GM19372 (cell line): ENCODE measurements at regions not wholly inside any gene's neighbourhood (a gene's known extent, or its start where the extent isn't known, plus 50 kb on each side); places are given as distances from the start of the nearest gene placed in this dataset.
"Not testable (repeated sequence)": the region's sequence is repeated elsewhere in the genome, so short reads cannot be mapped to it uniquely, and the experiment has no call there.

ENCODE experiments used
- ATAC-seq: cut with Tn5 transposase; IDR thresholded peaks from one replicate; pipeline ENCODE4 v1.9.1; 2021; ENCODE audit warnings: mild to moderate bottlenecking, low read depth, moderate library complexity; ENCODE audit not compliant: unreplicated experiment

DNA sequence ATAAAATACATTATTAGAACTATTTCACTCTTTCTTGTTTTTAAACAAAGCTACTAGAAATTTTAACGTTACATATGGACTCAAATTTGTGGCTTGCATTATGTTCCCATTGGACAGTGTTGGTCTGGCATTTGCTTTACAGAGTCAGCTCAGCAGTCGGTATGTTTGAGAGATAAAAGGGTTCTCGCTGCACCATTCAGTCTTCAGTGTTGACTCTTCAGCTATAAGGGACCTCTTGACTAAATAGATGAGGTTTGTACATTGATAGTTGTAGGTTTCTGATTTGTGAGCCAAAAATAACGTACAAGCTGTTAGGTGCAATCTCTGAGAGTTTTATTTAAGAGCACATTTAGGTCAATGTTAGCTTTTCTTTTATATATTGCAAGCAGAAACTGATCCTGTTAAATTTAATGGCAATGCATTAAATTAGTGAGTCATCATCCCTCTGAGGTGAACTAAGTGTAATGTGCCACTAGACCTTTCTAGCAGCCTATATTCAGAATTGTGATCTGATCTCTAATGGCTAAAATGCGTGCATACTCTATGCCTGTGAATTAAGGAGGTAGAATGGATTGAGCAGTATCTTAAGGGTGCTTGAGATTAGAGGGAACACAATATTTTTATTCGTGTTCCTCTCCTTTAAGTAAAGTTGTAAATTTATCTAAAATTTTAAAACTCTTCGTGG lies 485.6 kb upstream of the SYNCRIP start:
- no peak for ATAC-seq

DNA sequence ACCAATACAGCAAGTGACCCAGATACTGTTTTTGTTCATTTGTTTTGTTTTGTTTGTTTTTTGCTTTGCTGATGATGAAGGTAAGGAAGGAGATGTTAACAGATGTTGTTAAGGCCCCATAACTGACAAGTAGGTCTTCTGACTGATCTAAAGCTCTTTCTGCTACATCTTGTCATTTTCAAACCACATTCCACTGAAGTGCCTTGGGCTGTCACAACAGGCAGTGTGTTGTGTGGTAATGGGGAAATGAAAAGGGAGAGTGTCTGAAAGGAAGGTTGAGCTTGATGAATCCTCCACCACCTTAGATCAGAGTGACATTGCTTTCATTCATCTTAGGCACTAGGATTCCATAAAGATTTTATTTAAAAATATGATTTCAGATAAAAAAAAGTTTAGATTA lies 479.4 kb upstream of the SYNCRIP start:
- ATAC-seq = no peak

DNA sequence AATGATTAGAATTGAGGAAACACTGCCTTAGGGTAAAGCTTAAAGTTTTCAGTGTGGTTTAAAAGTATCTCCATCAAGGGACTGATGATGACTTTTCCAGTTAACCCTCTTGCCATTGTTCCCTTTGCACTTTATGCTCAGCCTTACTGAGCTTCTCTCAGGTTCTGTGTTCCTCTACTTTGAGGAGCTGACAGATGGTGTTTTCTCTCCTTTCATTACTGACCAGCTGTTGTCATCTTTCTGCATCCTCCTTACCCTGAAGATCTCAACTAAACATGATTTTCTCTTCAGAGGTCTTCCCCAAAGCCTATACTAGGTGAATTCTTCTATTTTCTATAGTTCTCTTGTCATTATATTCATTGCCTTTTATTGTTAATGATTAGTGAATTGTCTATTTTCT lies 475.6 kb upstream of the SYNCRIP start:
- ATAC-seq = no peak

DNA sequence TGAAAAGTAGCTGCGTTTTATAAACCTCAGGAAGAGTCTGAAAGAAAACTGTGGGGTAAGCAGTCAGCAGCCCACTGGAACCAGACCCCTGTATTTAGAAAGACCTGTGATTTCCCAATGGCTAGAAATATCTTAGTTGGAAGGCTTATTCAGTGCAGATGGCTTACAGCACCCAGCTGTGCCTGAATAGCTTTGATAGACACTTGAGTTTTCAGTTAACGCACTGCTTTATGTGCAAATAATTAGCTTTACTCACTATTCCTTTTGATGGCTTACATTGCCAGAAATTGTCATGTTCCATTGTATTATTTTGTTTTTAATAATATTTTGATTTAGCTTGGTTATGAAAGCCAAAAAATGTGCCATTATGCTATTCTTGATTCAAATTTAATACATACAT lies 465.3 kb upstream of the SYNCRIP start:
- ATAC-seq = no peak

DNA sequence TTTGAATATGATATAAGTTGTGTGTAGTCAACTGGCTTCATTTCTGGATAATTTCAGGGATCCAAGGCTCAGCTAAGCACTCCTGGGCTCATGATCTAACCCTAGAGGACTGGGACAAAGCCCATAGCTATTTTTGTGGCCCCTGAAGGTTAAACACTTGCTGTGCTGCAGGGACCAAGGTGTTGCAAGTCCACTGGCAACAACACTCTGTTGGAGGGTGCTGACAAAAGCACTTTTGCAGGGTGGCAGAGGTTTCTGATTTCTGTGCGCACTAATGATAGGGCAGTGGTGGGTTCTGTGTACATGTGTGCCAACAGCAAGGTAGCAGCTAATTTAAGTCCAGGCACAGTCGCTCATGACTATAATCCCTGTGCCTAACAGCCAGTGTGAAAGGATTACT lies 445.3 kb upstream of the SYNCRIP start:
- ATAC-seq = no peak

DNA sequence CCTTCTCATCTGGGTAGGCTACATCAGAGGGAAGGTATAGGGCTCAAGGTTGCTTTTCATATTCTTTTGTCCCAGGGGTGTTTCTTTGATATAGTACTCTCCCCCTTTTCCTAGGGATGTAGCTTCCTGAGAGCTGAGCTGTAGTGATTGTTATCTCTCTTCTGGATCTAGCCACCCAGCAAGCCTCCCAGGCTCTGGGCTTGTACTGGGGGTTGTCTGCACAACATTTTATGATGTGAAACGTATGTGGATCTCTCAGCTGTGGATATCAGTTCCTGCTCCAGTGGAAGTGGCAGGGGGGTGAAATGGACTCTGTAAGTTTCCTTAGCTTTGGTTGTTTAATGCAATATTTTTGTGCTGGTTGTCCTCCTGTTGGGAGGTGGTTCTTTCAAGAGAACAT lies 437.3 kb upstream of the SYNCRIP start:
- ATAC-seq = no peak

DNA sequence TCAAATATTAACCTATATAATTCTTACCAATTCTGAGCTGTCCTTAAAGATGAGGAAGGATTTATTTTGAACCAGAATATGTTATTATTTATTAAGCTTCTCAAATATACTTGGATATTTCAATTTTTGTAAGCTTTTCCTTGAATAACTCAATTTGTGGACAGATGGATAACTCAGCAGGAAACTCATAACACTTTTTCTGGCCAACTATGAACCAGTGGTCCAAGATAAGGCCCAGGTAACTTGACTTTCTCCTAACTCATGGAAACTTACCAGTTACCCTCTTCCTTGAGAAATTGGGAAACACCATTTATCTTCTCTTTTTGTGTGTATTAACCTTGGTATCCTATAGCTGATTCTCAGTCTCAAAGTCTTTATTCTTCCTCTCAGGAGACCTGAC lies 427.5 kb upstream of the SYNCRIP start:
- no peak for ATAC-seq

DNA sequence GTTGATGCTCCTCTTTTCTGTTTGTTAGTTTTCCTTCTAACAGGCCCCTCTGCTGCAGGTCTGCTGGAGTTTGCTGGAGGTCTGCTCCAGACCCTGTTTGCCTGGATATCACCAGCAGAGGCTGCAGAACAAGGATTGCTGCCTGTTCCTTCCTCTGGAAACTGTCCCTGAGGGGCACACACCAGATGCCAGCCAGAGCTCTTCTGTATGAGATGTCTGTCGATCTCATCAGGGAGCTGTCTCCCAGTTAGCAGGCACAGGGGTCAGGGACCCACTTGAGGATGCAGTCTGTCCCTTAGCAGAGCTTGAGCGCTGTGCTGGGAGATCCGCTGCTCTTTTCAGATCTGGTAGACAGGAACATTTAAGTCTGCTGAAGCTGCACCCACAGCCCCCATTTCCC lies 422.3 kb upstream of the SYNCRIP start:
- ATAC-seq = not testable (repeated sequence)

DNA sequence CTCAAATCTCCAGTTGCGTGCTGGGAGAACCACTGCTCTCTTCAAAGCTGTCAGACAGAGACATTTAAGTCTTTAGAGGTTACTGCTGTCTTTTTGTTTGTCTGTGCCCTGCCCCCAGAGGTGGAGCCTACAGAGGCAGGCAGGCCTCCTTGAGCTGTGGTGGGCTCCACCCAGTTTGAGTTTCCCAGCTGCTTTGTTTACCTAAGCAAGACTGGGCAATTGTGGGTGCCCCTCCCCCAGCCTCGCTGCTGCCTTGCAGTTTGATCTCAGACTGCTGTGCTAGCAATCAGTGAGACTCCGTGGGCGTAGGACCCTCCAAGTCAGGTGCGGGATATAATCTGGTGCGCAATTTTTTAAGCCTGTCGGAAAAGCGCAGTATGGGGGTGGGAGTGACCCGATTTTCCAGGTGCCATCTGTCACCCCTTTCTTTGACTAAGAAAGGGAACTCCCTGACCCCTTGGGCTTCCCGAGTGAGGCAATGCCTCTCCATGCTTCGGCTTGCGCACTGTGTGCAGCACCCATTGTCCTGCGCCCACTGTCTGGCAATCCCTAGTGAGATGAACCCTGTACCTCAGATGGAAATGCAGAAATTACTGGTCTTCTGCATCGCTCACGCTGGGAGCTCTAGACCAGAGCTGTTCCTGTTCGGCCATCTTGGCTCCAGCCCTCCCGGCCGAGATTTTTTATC lies 414.8 kb upstream of the SYNCRIP start:
- not testable (repeated sequence) for ATAC-seq

DNA sequence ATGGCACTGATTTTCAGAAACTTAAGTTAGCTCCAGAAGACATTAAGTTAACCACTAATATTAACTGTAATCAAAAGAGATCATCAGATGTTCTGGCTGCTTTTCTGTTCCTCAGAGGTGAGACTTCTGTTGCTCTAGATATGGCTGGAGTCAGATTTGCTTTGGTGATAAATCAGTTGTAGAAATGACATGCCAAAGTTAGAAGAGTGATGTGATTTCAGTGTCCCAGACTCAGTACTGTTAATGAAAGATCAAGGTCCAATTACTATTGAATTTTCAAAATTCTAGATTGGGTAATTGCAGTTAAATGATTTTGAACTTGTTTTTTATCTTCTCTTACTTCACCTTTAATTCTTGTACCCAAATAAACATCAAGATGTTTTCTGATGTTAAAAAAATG lies 402.4 kb upstream of the SYNCRIP start:
- ATAC-seq = no peak

DNA sequence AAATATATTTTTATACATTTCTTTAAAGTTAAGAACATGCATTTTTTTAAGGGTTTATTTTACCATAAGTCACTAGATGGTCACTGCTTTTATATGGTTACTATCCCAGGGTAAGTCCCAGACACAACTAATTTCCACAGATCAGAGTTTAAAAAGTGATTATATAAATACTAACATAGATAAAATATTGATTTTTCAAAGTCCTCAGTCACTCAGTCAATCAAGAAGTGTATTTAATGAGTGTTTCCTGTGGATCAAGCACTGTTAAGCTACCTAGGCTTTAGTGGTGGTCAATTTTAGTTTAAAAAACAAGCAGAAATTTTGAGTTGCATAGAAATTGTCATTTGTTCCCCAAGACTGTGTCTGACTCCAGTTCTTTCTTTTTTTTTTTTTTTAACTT lies 399.5 kb upstream of the SYNCRIP start:
- no peak for ATAC-seq

DNA sequence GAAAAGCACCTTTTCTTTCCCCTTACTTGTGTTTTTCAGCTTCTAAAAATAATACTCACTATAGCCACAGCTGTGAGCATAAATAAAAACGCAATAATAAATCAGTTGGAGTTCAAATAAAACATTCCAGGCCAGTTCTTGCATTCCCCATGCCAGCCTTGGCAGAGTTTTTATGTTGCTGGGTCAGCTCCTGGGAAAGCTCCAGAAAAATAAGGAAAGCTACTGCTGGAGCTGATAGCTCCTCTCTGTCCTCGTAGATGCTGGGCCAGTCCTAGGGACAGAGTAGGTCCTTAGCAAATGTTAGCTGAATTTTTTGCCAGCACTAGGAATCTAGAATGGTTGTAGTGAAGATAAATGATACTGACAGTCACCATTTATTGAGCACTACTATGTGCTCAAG lies 389.0 kb upstream of the SYNCRIP start:
- no peak for ATAC-seq

DNA sequence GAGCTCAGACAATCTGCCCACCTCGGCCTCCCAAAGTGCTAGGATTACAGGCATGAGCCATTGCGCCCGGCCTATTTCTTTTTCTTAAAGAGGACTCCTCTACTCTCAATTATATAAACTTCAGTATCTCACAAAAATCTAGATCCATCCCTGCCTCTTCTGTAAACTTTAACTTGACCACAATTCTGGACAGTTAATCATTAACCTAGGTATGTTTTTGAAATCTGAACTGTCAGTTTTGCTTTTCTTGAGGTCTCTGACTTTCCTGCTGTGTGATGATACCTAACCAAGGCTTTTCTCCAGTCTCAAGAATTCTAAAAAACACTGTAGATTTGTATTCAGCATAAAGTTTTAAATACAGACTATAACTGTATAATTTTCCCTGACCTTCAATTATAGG lies 388.2 kb upstream of the SYNCRIP start:
- no peak for ATAC-seq

DNA sequence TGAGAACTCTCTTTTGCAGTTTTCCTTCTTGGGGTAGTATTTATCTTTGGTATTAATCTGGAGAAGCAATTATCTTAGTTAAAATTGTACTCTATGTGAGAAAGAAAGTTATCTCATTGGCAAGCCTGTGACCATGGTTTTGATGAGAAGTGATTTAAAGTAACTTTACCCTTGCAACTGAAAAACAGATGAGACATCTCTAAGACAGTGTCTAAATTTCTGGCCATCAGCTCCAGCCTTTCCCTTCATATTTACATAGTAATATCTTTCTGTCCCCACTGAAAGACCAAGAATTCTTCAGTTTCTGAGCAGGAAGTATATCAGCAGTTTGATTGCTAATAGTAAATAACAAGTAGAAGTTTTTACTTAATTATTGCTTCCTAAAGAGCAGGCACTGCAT lies 386.1 kb upstream of the SYNCRIP start:
- no peak for ATAC-seq

DNA sequence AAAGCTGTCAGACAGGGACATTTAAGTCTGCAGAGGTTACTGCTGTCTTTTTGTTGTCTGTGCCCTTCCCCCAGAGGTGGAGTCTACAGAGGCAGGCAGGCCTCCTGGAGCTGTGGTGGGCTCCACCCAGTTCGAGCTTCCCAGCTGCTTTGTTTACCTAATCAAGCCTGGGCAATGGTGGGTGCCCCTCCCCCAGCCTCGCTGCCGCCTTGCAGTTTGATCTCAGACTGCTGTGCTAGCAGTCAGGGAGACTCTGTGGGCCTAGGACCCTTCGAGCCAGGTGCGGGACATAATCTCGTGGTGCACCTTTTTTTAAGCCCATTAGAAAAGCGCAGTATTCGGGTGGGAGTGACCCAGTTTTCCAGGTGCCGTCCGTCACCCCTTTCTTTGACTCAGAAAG lies 384.2 kb upstream of the SYNCRIP start:
- not testable (repeated sequence) for ATAC-seq

DNA sequence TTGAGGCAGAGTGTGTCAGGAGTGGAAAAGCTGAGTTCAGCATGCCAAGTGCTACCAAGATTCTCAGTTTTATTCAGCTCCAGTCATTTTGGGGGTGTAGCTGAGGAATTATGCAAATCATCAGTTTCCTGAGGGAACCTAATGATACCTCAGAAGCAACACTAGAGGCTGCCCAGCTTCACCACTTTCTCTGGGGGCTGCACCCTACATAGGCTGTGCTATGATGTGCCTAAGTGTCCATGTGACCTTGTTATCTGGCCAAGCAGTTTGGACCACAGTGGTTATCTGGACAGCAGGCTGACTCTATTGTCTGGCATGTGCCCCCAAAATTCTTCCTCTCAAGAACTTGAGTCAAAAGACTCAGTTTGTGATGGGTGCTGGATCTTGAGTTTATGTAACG lies 374.6 kb upstream of the SYNCRIP start:
- peak; percentile 64 for ATAC-seq

DNA sequence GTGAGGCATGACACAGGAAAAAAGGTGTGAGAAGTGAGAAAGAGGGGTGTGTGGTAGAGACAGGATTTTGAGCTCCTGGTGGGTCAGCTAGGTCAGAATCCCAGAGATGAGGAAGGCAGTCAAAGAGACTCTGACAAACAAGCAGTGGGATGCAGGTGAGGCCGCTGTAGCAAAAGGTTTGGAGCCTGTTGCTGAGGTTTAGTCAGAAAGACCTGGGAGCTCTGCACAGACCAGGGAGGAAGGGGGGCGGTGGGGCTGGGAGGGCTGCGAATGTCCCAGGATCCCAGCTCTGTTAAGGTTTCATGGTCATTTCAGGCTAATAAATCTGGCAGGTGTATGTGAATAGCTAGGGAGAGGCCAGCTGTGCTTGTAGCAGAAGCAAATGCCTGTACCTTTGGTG lies 373.9 kb upstream of the SYNCRIP start:
- no peak for ATAC-seq

DNA sequence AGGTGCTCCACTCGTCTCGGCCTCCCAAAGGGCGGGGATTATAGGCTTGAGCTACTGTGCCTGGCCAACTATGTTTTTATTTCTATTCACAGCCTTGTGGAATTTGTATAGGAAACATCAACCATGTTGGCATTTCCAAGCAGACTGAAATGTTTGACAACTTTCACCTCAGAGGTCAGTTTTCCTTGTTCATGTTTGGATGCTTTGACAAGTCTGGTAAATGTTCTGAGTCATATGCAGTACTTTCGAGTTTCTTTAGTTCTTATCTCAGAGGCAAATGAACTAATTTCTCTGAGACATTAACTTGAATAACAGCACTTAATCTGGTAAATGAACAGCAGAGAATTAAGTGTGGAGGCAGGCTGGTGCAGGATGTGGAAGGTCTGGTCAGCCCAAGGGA lies 373.4 kb upstream of the SYNCRIP start:
- ATAC-seq = no peak

DNA sequence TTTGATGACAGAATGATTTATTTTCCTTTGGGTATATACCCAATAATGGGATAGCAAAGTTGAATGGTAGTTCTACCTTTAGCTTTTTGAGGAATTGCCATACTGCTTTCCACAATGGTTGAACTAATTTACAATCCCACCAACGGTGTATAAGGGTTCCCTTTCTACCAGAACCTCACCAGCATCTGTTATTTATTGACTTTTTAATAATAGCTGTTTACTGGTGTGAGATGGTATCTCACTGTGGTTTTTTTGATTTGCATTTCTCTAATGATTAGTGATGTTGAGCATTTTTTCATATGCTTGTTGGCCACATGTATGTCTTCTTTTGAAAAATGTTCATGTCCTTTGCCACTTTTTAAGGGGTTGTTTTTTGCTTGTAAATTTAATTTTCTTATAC lies 370.3 kb upstream of the SYNCRIP start:
- ATAC-seq = not testable (repeated sequence)

DNA sequence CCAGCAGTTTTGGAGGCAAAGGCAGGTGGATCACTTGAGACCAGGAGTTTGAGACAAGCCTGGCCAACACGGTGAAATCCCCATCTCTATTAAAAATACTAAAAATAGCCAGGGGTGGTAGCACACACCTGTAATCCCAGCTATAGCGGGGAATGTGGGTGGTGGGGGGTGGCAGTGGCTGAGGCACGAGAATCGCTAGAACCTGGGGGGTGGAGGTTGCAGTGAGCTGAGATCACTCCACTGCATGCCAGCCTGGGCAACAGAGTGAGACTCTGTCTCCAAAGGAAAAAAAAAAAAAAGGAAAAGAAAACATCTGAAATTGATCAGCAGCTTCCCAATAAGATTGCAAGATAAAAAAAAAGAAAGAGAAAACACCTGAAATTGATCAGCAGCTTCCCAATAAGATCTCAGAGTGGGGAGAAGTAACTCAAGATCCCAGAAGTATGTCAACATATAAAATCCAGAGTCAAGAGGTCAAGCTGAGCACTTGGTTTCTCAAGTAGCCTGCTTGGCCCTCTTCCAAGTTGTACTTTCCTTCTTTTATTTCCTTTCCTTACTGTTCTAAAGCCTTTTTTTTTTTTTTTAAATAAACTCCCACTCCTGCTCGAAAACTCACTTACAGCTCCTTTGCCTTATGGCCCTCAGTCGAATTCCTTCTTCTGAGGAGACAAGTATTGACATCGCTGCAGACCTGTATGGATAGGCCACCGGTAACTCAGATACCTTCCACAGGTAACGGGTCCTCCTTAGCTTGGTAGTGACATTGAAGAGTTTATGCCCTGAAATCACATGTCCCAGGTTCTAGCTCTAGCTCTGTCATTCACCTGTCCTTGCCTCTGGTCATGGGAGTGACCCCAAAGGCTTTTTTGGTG lies 368.5 kb upstream of the SYNCRIP start:
- no peak for ATAC-seq

DNA sequence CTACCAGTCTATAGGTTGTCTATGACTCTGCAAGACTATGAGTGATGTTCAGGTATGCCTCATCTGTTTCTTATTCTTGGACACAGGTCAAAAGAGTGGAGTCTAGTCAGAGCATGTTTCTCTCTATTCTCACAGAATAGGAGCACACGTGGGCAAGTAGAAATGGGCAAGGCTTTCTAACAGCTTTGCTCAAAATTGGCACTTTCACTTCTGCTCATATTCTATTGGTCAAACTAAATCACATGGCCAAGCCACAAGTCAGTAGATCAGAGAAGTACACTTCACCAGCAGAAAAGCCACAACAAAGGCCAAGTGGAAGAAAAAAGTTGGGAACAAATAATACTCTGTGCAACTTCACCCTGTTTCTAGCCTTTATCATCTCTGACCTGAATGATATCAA lies 354.5 kb upstream of the SYNCRIP start:
- no peak for ATAC-seq

DNA sequence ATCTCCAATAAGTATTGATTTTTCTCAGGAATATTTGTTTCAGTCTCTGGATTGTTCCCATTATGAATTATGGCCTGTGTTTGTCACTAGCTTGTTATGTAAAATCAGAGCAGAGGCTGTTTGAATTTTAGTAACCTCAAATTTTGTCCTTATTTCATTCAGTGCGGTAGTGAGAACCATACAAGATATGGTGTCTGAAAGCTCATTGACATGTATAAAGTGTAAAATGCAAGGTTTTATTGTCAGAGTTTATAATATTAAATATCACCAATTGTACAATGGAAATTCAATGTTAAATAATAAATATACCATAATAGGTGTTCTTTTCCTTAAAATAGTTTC lies 353.3 kb upstream of the SYNCRIP start:
- ATAC-seq = no peak
